ENCODE measurements at regions not wholly inside any gene's neighbourhood (a gene's known extent, or its start where the extent isn't known, plus 50 kb on each side); places are given as distances from the start of the nearest gene placed in this dataset.

- no peaks in the 10 kb centered on the region for H3K4me1 Mint-ChIP-seq
Measured at GRCh38 chrX:14164828-14165227, 135.1 kb upstream of the GEMIN8 start.

GRCh38 chrX:14125462-14125861, 95.8 kb upstream of the GEMIN8 start:
- no peaks in the 10 kb centered on the region for H3K36me3 Mint-ChIP-seq (ENCODE audit: low read depth)
- no peak overlapping the region for H3K27ac Mint-ChIP-seq
- H3K27me3 Mint-ChIP-seq (ENCODE audit: low read depth): peaks cover 3% of the 10 kb centered on the region
- peaks cover 17% of the 10 kb centered on the region for H3K4me1 Mint-ChIP-seq
- peaks cover 15% of the 10 kb centered on the region for H3K9me3 Mint-ChIP-seq
- TF ChIP-seq CTCF (IDR thresholded peaks at IDR 0.05; ENCODE audit: unreplicated experiment in 3 of 3): no peak
- no peak overlapping the region for H3K4me3 Mint-ChIP-seq

More at GRCh38 chrX:14164828-14165227, 135.1 kb upstream of the GEMIN8 start:
- Mint-ChIP-seq H3K27me3 (ENCODE audit: low read depth) (no peaks in the 10 kb centered on the region), H3K4me3 (no peak overlapping the region), H3K9me3 (peaks cover 20% of the 10 kb centered on the region), H3K27ac (no peak overlapping the region), H3K36me3 (ENCODE audit: low read depth) (no peaks in the 10 kb centered on the region)
- no peak for TF ChIP-seq CTCF (IDR thresholded peaks at IDR 0.05; ENCODE audit: unreplicated experiment in 3 of 3)

GRCh38 chrX:14124562-14124961, 94.9 kb upstream of the GEMIN8 start:
- Mint-ChIP-seq H3K27ac (peak overlapping the region in 1 of 3 experiments; percentile 9), H3K4me3 (no peak overlapping the region), H3K9me3 (peaks cover 18% of the 10 kb centered on the region), H3K36me3 (ENCODE audit: low read depth) (no peaks in the 10 kb centered on the region), H3K27me3 (ENCODE audit: low read depth) (peaks cover 3% of the 10 kb centered on the region), H3K4me1 (peaks cover 17% of the 10 kb centered on the region)
- TF ChIP-seq CTCF (IDR thresholded peaks at IDR 0.05; ENCODE audit: unreplicated experiment in 3 of 3): no peak

GRCh38 chrX:14095702-14096101, 66.0 kb upstream of the GEMIN8 start:
- Mint-ChIP-seq H3K27ac (no peak overlapping the region), H3K36me3 (ENCODE audit: low read depth) (no peaks in the 10 kb centered on the region), H3K4me1 (no peaks in the 10 kb centered on the region), H3K27me3 (ENCODE audit: low read depth) (peaks cover 13% of the 10 kb centered on the region), H3K4me3 (no peak overlapping the region), H3K9me3 (peaks cover 7% of the 10 kb centered on the region)
- TF ChIP-seq CTCF (IDR thresholded peaks at IDR 0.05; ENCODE audit: unreplicated experiment in 3 of 3): peak; percentile 51 to 66 (median 51)

GRCh38 chrX:14094191-14094590, 64.5 kb upstream of the GEMIN8 start:
- Mint-ChIP-seq H3K9me3 (peaks cover 2% of the 10 kb centered on the region), H3K27me3 (ENCODE audit: low read depth) (peaks cover 10% of the 10 kb centered on the region), H3K36me3 (ENCODE audit: low read depth) (no peaks in the 10 kb centered on the region), H3K4me3 (no peak overlapping the region), H3K4me1 (no peaks in the 10 kb centered on the region), H3K27ac (no peak overlapping the region)
- TF ChIP-seq CTCF (IDR thresholded peaks at IDR 0.05; ENCODE audit: unreplicated experiment in 3 of 3): no peak

GRCh38 chrX:14084466-14084865, 54.8 kb upstream of the GEMIN8 start:
- Mint-ChIP-seq H3K27me3 (ENCODE audit: low read depth) (no peaks in the 10 kb centered on the region), H3K4me1 (no peaks in the 10 kb centered on the region), H3K4me3 (no peak overlapping the region), H3K9me3 (peaks cover 4% of the 10 kb centered on the region), H3K27ac (no peak overlapping the region), H3K36me3 (ENCODE audit: low read depth) (no peaks in the 10 kb centered on the region)
- TF ChIP-seq CTCF (IDR thresholded peaks at IDR 0.05; ENCODE audit: unreplicated experiment in 3 of 3): no peak

Data from nephron (organoid).